ENCODE measurements at regions not wholly inside any gene's neighbourhood (a gene's known extent, or its start where the extent isn't known, plus 50 kb on each side); places are given as distances from the start of the nearest gene placed in this dataset.
"Not testable (repeated sequence)": the region's sequence is repeated elsewhere in the genome, so short reads cannot be mapped to it uniquely, and the experiment has no call there.

- Mint-ChIP-seq H3K27ac (no peak overlapping the region), H3K27me3 (no peaks in the 10 kb centered on the region), H3K36me3 (no peaks in the 10 kb centered on the region), H3K4me3 (no peak overlapping the region), H3K4me1 (ENCODE audit: unreplicated experiment) (peaks cover 7% of the 10 kb centered on the region), H3K9me3 (no peaks in the 10 kb centered on the region)
- no peak for TF ChIP-seq CTCF (conservative IDR thresholded peaks at IDR 0.05)
- no peak for DNase-seq (ENCODE audit: extremely low spot score, unreplicated experiment)
Measured at GRCh38 chr11:91998481-91998880, 226.1 kb upstream of the FAT3 start.

- DNase-seq (ENCODE audit: extremely low spot score, unreplicated experiment) = no peak
- Mint-ChIP-seq H3K4me3 (no peak overlapping the region), H3K9me3 (no peaks in the 10 kb centered on the region), H3K27ac (no peak overlapping the region), H3K27me3 (no peaks in the 10 kb centered on the region), H3K4me1 (ENCODE audit: unreplicated experiment) (peaks cover 7% of the 10 kb centered on the region), H3K36me3 (no peaks in the 10 kb centered on the region)
- TF ChIP-seq CTCF (conservative IDR thresholded peaks at IDR 0.05) = no peak
Measured at GRCh38 chr11:91997226-91997625, 227.4 kb upstream of the FAT3 start.

DNA sequence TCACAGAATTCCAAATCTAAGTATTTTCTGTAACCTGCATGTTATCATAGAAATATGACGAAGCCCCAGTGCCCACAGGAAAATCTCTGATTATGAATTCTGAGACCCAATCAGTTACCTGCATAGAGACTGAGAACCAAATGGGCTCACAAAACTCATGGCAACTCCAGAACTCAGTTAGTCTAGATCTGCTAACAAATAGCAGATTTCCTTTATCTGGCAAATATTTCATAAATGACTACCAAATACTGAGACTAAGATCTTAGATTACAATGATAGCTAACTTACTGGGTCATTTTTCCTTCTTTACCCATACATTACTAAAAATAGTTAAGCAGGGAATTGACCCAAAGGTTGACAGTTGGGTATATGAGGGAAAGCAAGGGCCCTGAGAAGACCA, 228.1 kb upstream of the FAT3 start:
- H3K36me3 Mint-ChIP-seq = no peaks in the 10 kb centered on the region
- no peak for TF ChIP-seq CTCF (conservative IDR thresholded peaks at IDR 0.05)
- no peak overlapping the region for H3K27ac Mint-ChIP-seq
- H3K4me1 Mint-ChIP-seq (ENCODE audit: unreplicated experiment) = peaks cover 7% of the 10 kb centered on the region
- H3K27me3 Mint-ChIP-seq = no peaks in the 10 kb centered on the region
- H3K4me3 Mint-ChIP-seq = no peak overlapping the region
- no peak for DNase-seq (ENCODE audit: extremely low spot score, unreplicated experiment)
- H3K9me3 Mint-ChIP-seq = no peaks in the 10 kb centered on the region

DNA sequence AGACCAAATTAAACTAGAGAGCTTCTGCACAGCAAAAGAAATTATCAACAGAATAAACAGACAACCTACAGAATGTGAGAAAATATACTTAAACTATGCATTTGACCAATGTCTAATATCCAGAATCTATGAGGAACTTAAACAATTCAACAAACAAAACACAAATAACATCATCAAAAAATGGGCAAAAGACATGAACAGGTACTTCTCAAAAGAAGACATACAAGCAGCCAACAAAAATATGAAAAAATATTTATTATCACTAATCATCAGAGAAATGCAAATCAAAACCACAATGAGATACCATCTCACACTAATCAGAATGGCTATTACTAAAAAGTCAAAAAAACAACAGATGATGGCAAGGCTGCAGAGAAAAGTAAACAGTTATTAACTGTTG, 236.2 kb upstream of the FAT3 start:
- H3K9me3 Mint-ChIP-seq; H3K4me3 Mint-ChIP-seq; H3K27me3 Mint-ChIP-seq; H3K27ac Mint-ChIP-seq; H3K36me3 Mint-ChIP-seq; DNase-seq (ENCODE audit: extremely low spot score, unreplicated experiment); H3K4me1 Mint-ChIP-seq (ENCODE audit: unreplicated experiment): not testable (repeated sequence)

DNA sequence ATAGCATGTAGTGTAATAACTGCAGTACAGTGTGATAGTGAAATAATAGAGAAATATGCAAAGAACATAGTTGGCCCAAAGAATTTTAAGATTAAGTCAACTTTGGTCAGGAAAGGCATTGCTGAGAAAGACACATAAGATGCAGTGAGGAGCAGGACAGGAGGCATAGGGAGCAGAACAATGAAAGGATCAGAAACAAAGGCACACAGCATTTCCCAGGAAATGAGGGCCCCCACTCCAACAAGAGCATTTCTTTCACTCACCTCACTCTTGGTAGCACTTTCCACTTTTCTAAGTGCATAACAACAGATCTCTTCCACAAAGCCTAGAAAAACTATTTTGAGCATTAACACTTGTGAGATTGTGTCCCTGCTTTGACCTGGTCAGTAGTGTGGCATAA, 238.4 kb upstream of the FAT3 start:
- TF ChIP-seq CTCF (conservative IDR thresholded peaks at IDR 0.05) = no peak
- Mint-ChIP-seq H3K27ac (no peak overlapping the region), H3K4me3 (no peak overlapping the region), H3K36me3 (no peaks in the 10 kb centered on the region), H3K4me1 (ENCODE audit: unreplicated experiment) (peaks cover 7% of the 10 kb centered on the region), H3K9me3 (no peaks in the 10 kb centered on the region), H3K27me3 (no peaks in the 10 kb centered on the region)
- no peak for DNase-seq (ENCODE audit: extremely low spot score, unreplicated experiment)

DNA sequence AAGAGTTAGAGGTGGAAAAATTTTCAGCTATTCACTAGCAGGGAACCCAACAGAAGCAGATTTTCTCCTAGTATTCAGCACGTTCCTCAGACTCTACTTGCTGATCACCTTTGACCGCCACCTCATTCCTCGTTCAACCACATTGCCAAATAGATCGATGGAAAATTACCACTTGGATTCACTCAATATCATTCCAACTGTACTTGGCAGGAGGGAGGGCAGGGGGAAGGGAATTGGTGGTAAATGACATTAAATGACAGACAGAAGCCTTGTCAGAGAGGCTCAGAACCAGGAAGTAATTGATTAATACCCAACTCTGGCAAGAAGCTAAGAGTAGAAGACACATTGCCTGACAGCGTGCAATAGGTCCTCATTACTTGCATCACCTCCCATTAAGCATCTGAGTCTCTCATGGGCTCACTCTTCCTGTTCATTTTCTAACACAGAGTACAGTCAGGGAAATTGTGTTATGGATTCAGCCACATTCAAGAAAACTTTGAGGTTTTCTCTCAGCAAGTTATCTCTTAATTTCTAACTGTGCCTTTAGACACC, 240.5 kb upstream of the FAT3 start:
- Mint-ChIP-seq H3K36me3 (no peaks in the 10 kb centered on the region), H3K4me3 (no peak overlapping the region), H3K27me3 (no peaks in the 10 kb centered on the region), H3K4me1 (ENCODE audit: unreplicated experiment) (peaks cover 9% of the 10 kb centered on the region), H3K27ac (no peak overlapping the region), H3K9me3 (no peaks in the 10 kb centered on the region)
- no peak for DNase-seq (ENCODE audit: extremely low spot score, unreplicated experiment)
- no peak for TF ChIP-seq CTCF (conservative IDR thresholded peaks at IDR 0.05)

Data from type B pancreatic cell (in vitro differentiated cells).